Neural cell (in vitro differentiated cells): ENCODE measurements at regions not wholly inside any gene's neighbourhood (a gene's known extent, or its start where the extent isn't known, plus 50 kb on each side); places are given as distances from the start of the nearest gene placed in this dataset.
"Not testable (repeated sequence)": the region's sequence is repeated elsewhere in the genome, so short reads cannot be mapped to it uniquely, and the experiment has no call there.

Experiments
- H2AFZ ChIP-seq: fragments of 200-600, 300-800 bp; sonication (generic), shearing (Covaris generic); 2 replicates; pipeline ENCODE4 v1.6.0; 2014; ENCODE audit warnings: low read depth, mild to moderate bottlenecking, antibody characterized with exemption, low read length, moderate library complexity
- H3F3A ChIP-seq: fragments of 200-600 bp; shearing (Covaris generic); 2 replicates; pipeline ENCODE4 v1.6.1; 2016; ENCODE audit warnings: mild to moderate bottlenecking, moderate library complexity, mixed read lengths, antibody characterized with exemption, low read length; ENCODE audit not compliant: insufficient read depth, poor library complexity, severe bottlenecking
- H3K27ac ChIP-seq: fragments of 200-600, 300-800 bp; sonication (generic), shearing (Covaris generic); 2 replicates; pipeline ENCODE4 v1.5.1; 2014; ENCODE audit warnings: mild to moderate bottlenecking, low read length, moderate library complexity
- H3K27me3 ChIP-seq: fragments of 300-800, 200-600 bp; sonication (generic), shearing (Covaris generic); 2 replicates; pipeline ENCODE4 v1.6.0; 2014; ENCODE audit warnings: mild to moderate bottlenecking, low read depth, low read length, moderate library complexity; ENCODE audit not compliant: insufficient read depth
- H3K36me3 ChIP-seq: fragments of 300-800, 200-600 bp; sonication (generic), shearing (Covaris generic); 2 replicates; pipeline ENCODE4 v1.5.1; 2014; ENCODE audit warnings: mild to moderate bottlenecking, antibody characterized with exemption, low read length, moderate library complexity; ENCODE audit not compliant: insufficient read depth
- H3K4me2 ChIP-seq: fragments of 300-800, 200-600 bp; sonication (generic), shearing (Covaris generic); 2 replicates; pipeline ENCODE4 v1.6.0; 2014; ENCODE audit warnings: mild to moderate bottlenecking, low read length
- H3K4me3 ChIP-seq: fragments of 300-800, 200-600 bp; sonication (generic), shearing (Covaris generic); 2 replicates; pipeline ENCODE4 v1.5.1; 2014; ENCODE audit warnings: mild to moderate bottlenecking, low read length, moderate library complexity
- H3K79me2 ChIP-seq: fragments of 200-600 bp; shearing (Covaris generic); replicated peaks from 2 replicates; pipeline ENCODE4 v1.6.0; 2014; ENCODE audit warnings: mild to moderate bottlenecking, low read length, moderate library complexity; ENCODE audit not compliant: insufficient read depth
- H3K9ac ChIP-seq: fragments of 300-800, 200-600 bp; sonication (generic), shearing (Covaris generic); 2 replicates; pipeline ENCODE4 v1.6.1; 2016; ENCODE audit warnings: mild to moderate bottlenecking, low read length, mixed read lengths
- H3K9me2 ChIP-seq: fragments of 200-600 bp; shearing (Covaris generic); 2 replicates; pipeline ENCODE4 v1.6.1; 2016; ENCODE audit warnings: mild to moderate bottlenecking, low read length, mixed read lengths; ENCODE audit not compliant: insufficient read depth
- H3K9me3 ChIP-seq: fragments of 200-600, 300-800 bp; sonication (generic), shearing (Covaris generic); 2 replicates; pipeline ENCODE4 v1.6.1; 2016; ENCODE audit warnings: mild to moderate bottlenecking, mixed run types, low read length, moderate library complexity, mixed read lengths
- H4K20me1 ChIP-seq: fragments of 200-600 bp; shearing (Covaris generic); 2 replicates; pipeline ENCODE4 v1.6.1; 2016; ENCODE audit warnings: mild to moderate bottlenecking, mixed run types; ENCODE audit not compliant: insufficient read depth
- CTCF ChIP-seq: fragments of 450-650 bp; IDR thresholded peaks from 2 replicates; pipeline ENCODE4 v1.5.1; 2014; ENCODE audit warnings: antibody characterized with exemption, mild to moderate bottlenecking, moderate library complexity; ENCODE audit not compliant: poor library complexity, severe bottlenecking
- EP300 ChIP-seq: fragments of 450-650 bp; conservative IDR thresholded peaks from 2 replicates; pipeline ENCODE4 v1.6.1; 2014; ENCODE audit warnings: antibody characterized with exemption, mild to moderate bottlenecking, moderate library complexity; ENCODE audit not compliant: poor library complexity, severe bottlenecking
- EZH2 ChIP-seq: fragments of 200-600, 300-800 bp; shearing (Covaris generic), sonication (generic); IDR thresholded peaks from 2 replicates; pipeline ENCODE4 v1.6.1; 2014; ENCODE audit warnings: antibody characterized with exemption, low read length, borderline replicate concordance, mild to moderate bottlenecking; ENCODE audit not compliant: insufficient read depth, poor library complexity, severe bottlenecking
- MXI1 ChIP-seq: fragments of 450-650 bp; conservative IDR thresholded peaks from 2 replicates; pipeline ENCODE4 v1.6.1; 2014; ENCODE audit warnings: antibody characterized with exemption, mild to moderate bottlenecking; ENCODE audit not compliant: poor library complexity, severe bottlenecking
- POLR2AphosphoS5 ChIP-seq: IDR thresholded peaks from 2 replicates; pipeline ENCODE4 v1.6.1; 2012
- RAD21 ChIP-seq: fragments of 450-650 bp; conservative IDR thresholded peaks from 2 replicates; pipeline ENCODE4 v1.6.1; 2014; ENCODE audit warnings: antibody characterized with exemption, mild to moderate bottlenecking, moderate library complexity
- REST ChIP-seq: IDR thresholded peaks from 2 replicates; pipeline ENCODE4 v1.6.1; 2012; ENCODE audit warnings: borderline replicate concordance
- SMC3 ChIP-seq: fragments of 450-650 bp; conservative IDR thresholded peaks from 2 replicates; pipeline ENCODE4 v1.6.1; 2014; ENCODE audit warnings: antibody characterized with exemption, mild to moderate bottlenecking, moderate library complexity; ENCODE audit not compliant: poor library complexity
- TAF1 ChIP-seq: IDR thresholded peaks from 2 replicates; pipeline ENCODE4 v1.6.1; 2012; ENCODE audit warnings: low read depth

GRCh38 chr10:94251098-94251497 lies 111.6 kb downstream of the NOC3L start:
- H4K20me1 ChIP-seq = no peaks in the 10 kb centered on the region
- no peak overlapping the region for H2AFZ ChIP-seq
- no peaks in the 10 kb centered on the region for H3K9me2 ChIP-seq
- no peak for TF ChIP-seq MXI1
- TF ChIP-seq REST = no peak
- no peak for TF ChIP-seq RAD21
- no peak for TF ChIP-seq EP300
- no peak for TF ChIP-seq TAF1
- no peak for TF ChIP-seq SMC3
- no peak for TF ChIP-seq CTCF
- no peak for TF ChIP-seq EZH2
- no peak for TF ChIP-seq POLR2AphosphoS5
- no peaks in the 10 kb centered on the region for H3K9me3 ChIP-seq
- no peak overlapping the region for H3K4me3 ChIP-seq
- no peaks in the 10 kb centered on the region for H3K27me3 ChIP-seq
- no peak overlapping the region for H3K4me2 ChIP-seq
- H3K9ac ChIP-seq = no peak overlapping the region
- no peaks in the 10 kb centered on the region for H3K36me3 ChIP-seq
- H3K79me2 ChIP-seq = no peaks in the 10 kb centered on the region
- no peak overlapping the region for H3K27ac ChIP-seq
- H3F3A ChIP-seq = no peaks in the 10 kb centered on the region

- Histone ChIP-seq H2AFZ (no peak overlapping the region), H4K20me1 (no peaks in the 10 kb centered on the region), H3K4me2 (no peak overlapping the region), H3K27ac (no peak overlapping the region), H3K79me2 (no peaks in the 10 kb centered on the region), H3K9me2 (no peaks in the 10 kb centered on the region), H3F3A (no peaks in the 10 kb centered on the region), H3K9ac (no peak overlapping the region), H3K36me3 (no peaks in the 10 kb centered on the region), H3K9me3 (no peaks in the 10 kb centered on the region), H3K27me3 (no peaks in the 10 kb centered on the region), H3K4me3 (no peak overlapping the region)
- TF ChIP-seq RAD21 = no peak
- TF ChIP-seq TAF1 = no peak
- TF ChIP-seq EP300 = no peak
- TF ChIP-seq REST = no peak
- TF ChIP-seq MXI1 = no peak
- no peak for TF ChIP-seq SMC3
- TF ChIP-seq EZH2 = no peak
- no peak for TF ChIP-seq POLR2AphosphoS5
- TF ChIP-seq CTCF = no peak
Observed at GRCh38 chr10:94251568-94251967, 111.2 kb downstream of the NOC3L start.

DNA sequence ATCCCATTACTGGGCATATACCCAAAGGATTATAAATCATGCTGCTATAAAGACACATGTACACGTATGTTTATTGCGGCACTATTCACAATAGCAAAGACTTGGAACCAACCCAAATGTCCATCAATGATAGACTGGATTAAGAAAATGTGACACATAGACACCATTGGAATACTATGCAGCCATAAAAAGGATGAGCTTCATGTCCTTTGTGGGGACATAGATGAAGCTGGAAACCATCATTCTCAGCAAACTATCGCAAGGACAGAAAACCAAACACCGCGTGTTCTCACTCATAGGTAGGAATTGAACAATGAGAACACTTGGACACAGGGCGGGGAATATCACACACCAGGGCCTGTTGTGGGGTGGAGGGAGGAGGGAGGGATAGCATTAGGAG lies 105.3 kb downstream of the NOC3L start:
- H3F3A ChIP-seq, H3K4me2 ChIP-seq, H3K27ac ChIP-seq, H3K9me3 ChIP-seq, H3K36me3 ChIP-seq, H3K9ac ChIP-seq, H3K4me3 ChIP-seq, H3K79me2 ChIP-seq, H3K9me2 ChIP-seq, H4K20me1 ChIP-seq, H3K27me3 ChIP-seq, H2AFZ ChIP-seq: not testable (repeated sequence)
